Endothelial cell of umbilical vein (primary cell): ENCODE measurements at regions not wholly inside any gene's neighbourhood (a gene's known extent, or its start where the extent isn't known, plus 50 kb on each side); places are given as distances from the start of the nearest gene placed in this dataset.

Experiments used
- EZH2 ChIP-seq: IDR thresholded peaks from 2 replicates; pipeline ENCODE4 v1.6.1; 2012; ENCODE audit warnings: borderline replicate concordance, low read depth, mild to moderate bottlenecking, moderate library complexity, low read length, inconsistent platforms; ENCODE audit not compliant: severe bottlenecking
- FOS ChIP-seq: IDR thresholded peaks from 2 replicates; pipeline ENCODE4 v1.6.1; 2011; ENCODE audit warnings: mild to moderate bottlenecking, low read length, moderate library complexity, borderline replicate concordance; ENCODE audit not compliant: insufficient read depth
- GATA2 ChIP-seq: IDR thresholded peaks from 2 replicates; pipeline ENCODE4 v1.7.0; 2011; ENCODE audit warnings: low read depth, mild to moderate bottlenecking, moderate library complexity, mixed read lengths, low read length; ENCODE audit not compliant: insufficient read length, insufficient read depth
- JUN ChIP-seq: IDR thresholded peaks from 2 replicates; pipeline ENCODE4 v1.6.1; 2011; ENCODE audit warnings: borderline replicate concordance, low read depth; ENCODE audit not compliant: insufficient read length, insufficient read depth
- MYC ChIP-seq: IDR thresholded peaks from one replicate; pipeline ENCODE4 v1.6.1; 2011; ENCODE audit warnings: mild to moderate bottlenecking, low read depth, low read length
- POLR2A ChIP-seq: IDR thresholded peaks from 2 replicates; pipeline ENCODE4 v1.6.1; 2012; ENCODE audit warnings: low read depth, mild to moderate bottlenecking, control low read depth, low read length
- POLR2AphosphoS5 ChIP-seq: IDR thresholded peaks from 2 replicates; pipeline ENCODE4 v1.6.1; 2012; ENCODE audit warnings: low read depth, mild to moderate bottlenecking, control low read depth, low read length, moderate library complexity; ENCODE audit not compliant: insufficient read depth
- TF ChIP-seq, protein P1 (sequence below): IDR thresholded peaks from 2 replicates; pipeline ENCODE4 v1.6.1; 2011; ENCODE audit not compliant: insufficient read depth, insufficient read length
- TF ChIP-seq, protein P2 (sequence below), 2 donors: IDR thresholded peaks; 1 replicate in 1 of 2; 2 replicates in 1 of 2; pipeline ENCODE4 v1.5.1; 2011; ENCODE audit warnings: low read length in 2 of 2, mild to moderate bottlenecking in 2 of 2, moderate library complexity in 2 of 2, control low read depth in 1 of 2, inconsistent platforms in 1 of 2, low read depth in 1 of 2; ENCODE audit not compliant: insufficient read depth in 1 of 2; ENCODE audit errors: extremely low read depth in 1 of 2

DNA sequence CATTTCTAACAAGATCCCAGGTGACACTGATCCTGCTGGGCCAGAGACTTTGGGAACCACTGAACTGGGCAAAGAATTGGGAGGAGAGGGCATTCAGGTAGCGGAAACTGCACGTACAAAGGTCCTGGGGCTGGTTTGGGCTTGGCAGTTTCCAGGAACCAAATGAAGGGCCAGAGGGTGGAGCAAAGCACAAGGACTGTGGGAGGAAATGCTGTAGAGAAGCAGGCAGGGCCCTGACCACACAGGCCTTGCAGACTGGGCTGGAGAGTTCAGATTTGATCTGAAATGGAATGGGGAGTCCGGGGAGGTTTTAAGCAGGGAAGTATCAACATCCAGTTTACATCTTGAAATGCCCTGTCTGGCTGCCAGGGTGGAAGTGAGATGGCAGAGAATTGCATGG lies 195.1 kb downstream of the PHETA1 start:
- TF ChIP-seq, protein P1, sequence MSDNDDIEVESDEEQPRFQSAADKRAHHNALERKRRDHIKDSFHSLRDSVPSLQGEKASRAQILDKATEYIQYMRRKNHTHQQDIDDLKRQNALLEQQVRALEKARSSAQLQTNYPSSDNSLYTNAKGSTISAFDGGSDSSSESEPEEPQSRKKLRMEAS = no peak
- no peak for TF ChIP-seq MYC
- TF ChIP-seq, protein P2, sequence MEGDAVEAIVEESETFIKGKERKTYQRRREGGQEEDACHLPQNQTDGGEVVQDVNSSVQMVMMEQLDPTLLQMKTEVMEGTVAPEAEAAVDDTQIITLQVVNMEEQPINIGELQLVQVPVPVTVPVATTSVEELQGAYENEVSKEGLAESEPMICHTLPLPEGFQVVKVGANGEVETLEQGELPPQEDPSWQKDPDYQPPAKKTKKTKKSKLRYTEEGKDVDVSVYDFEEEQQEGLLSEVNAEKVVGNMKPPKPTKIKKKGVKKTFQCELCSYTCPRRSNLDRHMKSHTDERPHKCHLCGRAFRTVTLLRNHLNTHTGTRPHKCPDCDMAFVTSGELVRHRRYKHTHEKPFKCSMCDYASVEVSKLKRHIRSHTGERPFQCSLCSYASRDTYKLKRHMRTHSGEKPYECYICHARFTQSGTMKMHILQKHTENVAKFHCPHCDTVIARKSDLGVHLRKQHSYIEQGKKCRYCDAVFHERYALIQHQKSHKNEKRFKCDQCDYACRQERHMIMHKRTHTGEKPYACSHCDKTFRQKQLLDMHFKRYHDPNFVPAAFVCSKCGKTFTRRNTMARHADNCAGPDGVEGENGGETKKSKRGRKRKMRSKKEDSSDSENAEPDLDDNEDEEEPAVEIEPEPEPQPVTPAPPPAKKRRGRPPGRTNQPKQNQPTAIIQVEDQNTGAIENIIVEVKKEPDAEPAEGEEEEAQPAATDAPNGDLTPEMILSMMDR (IDR thresholded peaks at IDR 0.05; ENCODE audit: extremely low read depth in 1 of 2, insufficient read depth in 1 of 2, low read depth in 1 of 2, low read length in 2 of 2) = no peak
- TF ChIP-seq JUN = no peak
- TF ChIP-seq POLR2A = no peak
- TF ChIP-seq EZH2 = no peak
- no peak for TF ChIP-seq POLR2AphosphoS5
- no peak for TF ChIP-seq FOS
- no peak for TF ChIP-seq GATA2
